Endothelial cell of umbilical vein (primary cell): ENCODE measurements at regions not wholly inside any gene's neighbourhood (a gene's known extent, or its start where the extent isn't known, plus 50 kb on each side); places are given as distances from the start of the nearest gene placed in this dataset.

ENCODE experiments used
- BruUV-seq: library from RNA; stranded (reverse); fragments of 400-500 nt; replicated peaks from 2 replicates; lab custom pipeline; 2021; lab: Mats Ljungman, UMichigan
- CTCF ChIA-PET: fragments of 300-600, 350-600 bp; sonication (Branson Sonifier 250); formaldehyde crosslinking; loops from one replicate; lab custom pipeline; 2021; ENCODE audit warnings: antibody characterized with exemption, inconsistent platforms; lab: Charles Lee
- POLR2A ChIA-PET: fragments of 300-600, 350-600 bp; sonication (Branson Sonifier 250); formaldehyde crosslinking; loops from one replicate; lab custom pipeline; 2021; ENCODE audit warnings: antibody characterized with exemption, inconsistent platforms; lab: Charles Lee
- DNase-seq: peaks from one replicate; pipeline ENCODE4 v3.0.0-alpha.2; 2011; ENCODE audit warnings: low read depth, low spot score
- FAIRE-seq: peaks from 2 replicates; lab custom pipeline; 2011; peaks lifted over from hg19 to GRCh38; lab: Jason Lieb, UNC
- H2AFZ ChIP-seq: 2 replicates; pipeline ENCODE4 v1.6.0; 2012; ENCODE audit warnings: low read depth, low read length, control low read depth, inconsistent platforms
- H3K27ac ChIP-seq: 2 replicates; pipeline ENCODE4 v1.5.1; 2011; ENCODE audit warnings: low read depth, mild to moderate bottlenecking, control low read depth, low read length, moderate library complexity; ENCODE audit not compliant: insufficient read depth
- H3K27me3 ChIP-seq, 2 experiments: 2 replicates each; pipeline versions ENCODE4 v1.6.0 to v1.6.1; 2011; ENCODE audit warnings: low read length in 2 of 2, mixed read lengths in 1 of 2; ENCODE audit not compliant: control insufficient read depth in 2 of 2, insufficient read depth in 2 of 2
- H3K36me3 ChIP-seq, 2 experiments: 2 replicates in 1 of 2; 3 replicates in 1 of 2; pipeline ENCODE4 v1.5.1; 2011; ENCODE audit warnings: low read length in 2 of 2, mild to moderate bottlenecking in 1 of 2, moderate library complexity in 1 of 2; ENCODE audit not compliant: control insufficient read depth in 2 of 2, insufficient read depth in 2 of 2; ENCODE audit errors: extremely low read depth in 1 of 2
- H3K4me1 ChIP-seq: 3 replicates; pipeline ENCODE4 v1.5.1; 2011; ENCODE audit warnings: mild to moderate bottlenecking, low read length; ENCODE audit not compliant: control insufficient read depth, insufficient read depth; ENCODE audit errors: extremely low read depth
- H3K4me2 ChIP-seq: 2 replicates; pipeline ENCODE4 v1.6.1; 2011; ENCODE audit warnings: low read length, control low read depth, mixed read lengths; ENCODE audit not compliant: insufficient read depth
- H3K4me3 ChIP-seq, 3 experiments: fragments of 200-600 bp in 1 of 3; sonication (generic), shearing (Covaris generic) in 1 of 3; replicated peaks in 1 of 3; 2 replicates each; pipeline ENCODE4 v1.5.1; 2011 to 2016; ENCODE audit warnings: control low read depth in 3 of 3, low read length in 3 of 3, mild to moderate bottlenecking in 2 of 3, inconsistent platforms in 1 of 3, low read depth in 1 of 3, moderate library complexity in 1 of 3; ENCODE audit not compliant: insufficient read depth in 1 of 3
- H3K79me2 ChIP-seq: 2 replicates; pipeline ENCODE4 v1.6.0; 2012; ENCODE audit warnings: low read length, inconsistent platforms; ENCODE audit not compliant: control insufficient read depth, insufficient read depth
- H3K9ac ChIP-seq: replicated peaks from 2 replicates; pipeline ENCODE3; 2011; ENCODE audit warnings: low read length, control low read depth; ENCODE audit not compliant: insufficient read depth; ENCODE audit errors: extremely low read depth
- H3K9me1 ChIP-seq: replicated peaks from 3 replicates; pipeline ENCODE4 v1.6.0; 2011; ENCODE audit warnings: mild to moderate bottlenecking, low read length; ENCODE audit not compliant: control insufficient read depth, insufficient read depth; ENCODE audit errors: extremely low read depth
- H3K9me3 ChIP-seq: replicated peaks from 2 replicates; pipeline ENCODE4 v1.5.1; 2012; ENCODE audit warnings: low read length, inconsistent platforms; ENCODE audit not compliant: control insufficient read depth, insufficient read depth
- H4K20me1 ChIP-seq: replicated peaks from 2 replicates; pipeline ENCODE3; 2011; ENCODE audit warnings: mild to moderate bottlenecking, low read length; ENCODE audit not compliant: control insufficient read depth, insufficient read depth; ENCODE audit errors: extremely low read depth
- EZH2 ChIP-seq: IDR thresholded peaks from 2 replicates; pipeline ENCODE4 v1.6.1; 2012; ENCODE audit warnings: borderline replicate concordance, low read depth, mild to moderate bottlenecking, moderate library complexity, low read length, inconsistent platforms; ENCODE audit not compliant: severe bottlenecking
- FOS ChIP-seq: IDR thresholded peaks from 2 replicates; pipeline ENCODE4 v1.6.1; 2011; ENCODE audit warnings: mild to moderate bottlenecking, low read length, moderate library complexity, borderline replicate concordance; ENCODE audit not compliant: insufficient read depth
- GATA2 ChIP-seq: IDR thresholded peaks from 2 replicates; pipeline ENCODE4 v1.7.0; 2011; ENCODE audit warnings: low read depth, mild to moderate bottlenecking, moderate library complexity, mixed read lengths, low read length; ENCODE audit not compliant: insufficient read length, insufficient read depth
- JUN ChIP-seq: IDR thresholded peaks from 2 replicates; pipeline ENCODE4 v1.6.1; 2011; ENCODE audit warnings: borderline replicate concordance, low read depth; ENCODE audit not compliant: insufficient read length, insufficient read depth
- MYC ChIP-seq: IDR thresholded peaks from one replicate; pipeline ENCODE4 v1.6.1; 2011; ENCODE audit warnings: mild to moderate bottlenecking, low read depth, low read length
- POLR2A ChIP-seq: IDR thresholded peaks from 2 replicates; pipeline ENCODE4 v1.6.1; 2012; ENCODE audit warnings: low read depth, mild to moderate bottlenecking, control low read depth, low read length
- POLR2AphosphoS5 ChIP-seq: IDR thresholded peaks from 2 replicates; pipeline ENCODE4 v1.6.1; 2012; ENCODE audit warnings: low read depth, mild to moderate bottlenecking, control low read depth, low read length, moderate library complexity; ENCODE audit not compliant: insufficient read depth
- dilution Hi-C: fragments of 300-500 bp; cut with MboI; formaldehyde crosslinking; loops from one replicate; pipeline ENCODE4 v1.15.0; 2019; ENCODE audit warnings: low sequenced_read_pairs; ENCODE audit not compliant: extremely low pct_ligation_motif_present
- intact Hi-C: fragments of 100-400 bp; cut with micrococcal nuclease; formaldehyde crosslinking; loops from one replicate; pipeline ENCODE4 v1.10.0; 2022
- TF ChIP-seq, protein P1 (sequence below): IDR thresholded peaks from 2 replicates; pipeline ENCODE4 v1.6.1; 2011; ENCODE audit not compliant: insufficient read depth, insufficient read length
- TF ChIP-seq, protein P2 (sequence below), 2 donors: IDR thresholded peaks; 1 replicate in 1 of 2; 2 replicates in 1 of 2; pipeline ENCODE4 v1.5.1; 2011; ENCODE audit warnings: low read length in 2 of 2, mild to moderate bottlenecking in 2 of 2, moderate library complexity in 2 of 2, control low read depth in 1 of 2, inconsistent platforms in 1 of 2, low read depth in 1 of 2; ENCODE audit not compliant: insufficient read depth in 1 of 2; ENCODE audit errors: extremely low read depth in 1 of 2

DNA sequence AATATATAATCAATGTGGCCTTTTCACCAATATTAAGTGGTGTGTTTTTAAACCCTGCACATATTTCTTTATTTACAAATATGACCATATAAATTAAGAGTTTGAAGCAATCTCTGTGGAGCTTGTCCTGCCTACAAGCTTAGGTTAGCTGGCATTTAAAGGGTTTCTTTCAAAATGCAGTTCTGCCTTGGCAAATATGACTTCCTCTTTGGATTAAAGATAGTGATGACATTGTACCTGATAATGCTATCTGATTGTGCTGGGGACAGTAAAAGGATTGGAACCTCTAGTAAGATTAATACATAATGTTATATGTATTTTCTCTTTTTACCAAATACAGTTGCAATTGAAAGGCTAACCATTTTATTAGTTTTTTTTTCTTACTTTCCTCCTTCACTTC, 249.1 kb downstream of the OTOL1 start:
- TF ChIP-seq JUN (no peak), GATA2 (no peak), POLR2A (no peak), POLR2AphosphoS5 (no peak)
- TF ChIP-seq, protein P1, sequence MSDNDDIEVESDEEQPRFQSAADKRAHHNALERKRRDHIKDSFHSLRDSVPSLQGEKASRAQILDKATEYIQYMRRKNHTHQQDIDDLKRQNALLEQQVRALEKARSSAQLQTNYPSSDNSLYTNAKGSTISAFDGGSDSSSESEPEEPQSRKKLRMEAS: no peak
- Histone ChIP-seq H3K27me3 (no peaks in the 10 kb centered on the region), H3K36me3 (no peaks in the 10 kb centered on the region), H2AFZ (no peak overlapping the region), H3K9me3 (no peaks in the 10 kb centered on the region), H3K9ac (no peak overlapping the region), H3K4me1 (no peaks in the 10 kb centered on the region), H3K27ac (no peak overlapping the region), H3K4me3 (no peak overlapping the region), H3K9me1 (no peaks in the 10 kb centered on the region), H3K4me2 (no peak overlapping the region), H4K20me1 (no peaks in the 10 kb centered on the region), H3K79me2 (no peaks in the 10 kb centered on the region)
- intact Hi-C loops (no loop called here), dilution Hi-C loops (no loop called here)
- DNase-seq (no peak), FAIRE-seq (no peak)
- ChIA-PET CTCF (no interaction called here), POLR2A (no interaction called here)
- no TSS peak for BruUV-seq

DNA sequence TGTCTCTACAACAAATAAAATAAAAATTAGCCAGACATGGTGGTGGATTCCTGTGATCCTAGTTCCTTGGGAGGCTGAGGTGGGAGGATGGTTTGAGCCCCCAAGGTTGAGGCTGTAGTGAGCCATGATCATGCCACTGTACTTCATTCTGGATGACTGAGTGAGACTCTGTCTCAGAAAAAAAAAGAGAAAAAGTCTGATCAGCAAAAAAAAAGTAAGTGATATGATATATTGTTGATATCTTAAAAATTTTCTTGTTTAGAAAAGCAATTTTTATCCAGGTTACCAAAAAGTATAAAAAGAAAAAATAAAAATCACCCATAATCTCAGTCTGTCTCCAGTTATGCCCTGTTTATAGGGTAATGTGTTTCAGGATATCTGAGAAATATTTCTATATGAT, 251.4 kb downstream of the OTOL1 start:
- Histone ChIP-seq H4K20me1 (no peaks in the 10 kb centered on the region), H2AFZ (no peak overlapping the region), H3K36me3 (no peaks in the 10 kb centered on the region), H3K27ac (no peak overlapping the region), H3K4me1 (no peaks in the 10 kb centered on the region), H3K9me1 (no peaks in the 10 kb centered on the region), H3K9me3 (no peaks in the 10 kb centered on the region), H3K4me3 (no peak overlapping the region), H3K4me2 (no peak overlapping the region), H3K27me3 (no peaks in the 10 kb centered on the region), H3K79me2 (no peaks in the 10 kb centered on the region), H3K9ac (no peak overlapping the region)
- TF ChIP-seq, protein P2, sequence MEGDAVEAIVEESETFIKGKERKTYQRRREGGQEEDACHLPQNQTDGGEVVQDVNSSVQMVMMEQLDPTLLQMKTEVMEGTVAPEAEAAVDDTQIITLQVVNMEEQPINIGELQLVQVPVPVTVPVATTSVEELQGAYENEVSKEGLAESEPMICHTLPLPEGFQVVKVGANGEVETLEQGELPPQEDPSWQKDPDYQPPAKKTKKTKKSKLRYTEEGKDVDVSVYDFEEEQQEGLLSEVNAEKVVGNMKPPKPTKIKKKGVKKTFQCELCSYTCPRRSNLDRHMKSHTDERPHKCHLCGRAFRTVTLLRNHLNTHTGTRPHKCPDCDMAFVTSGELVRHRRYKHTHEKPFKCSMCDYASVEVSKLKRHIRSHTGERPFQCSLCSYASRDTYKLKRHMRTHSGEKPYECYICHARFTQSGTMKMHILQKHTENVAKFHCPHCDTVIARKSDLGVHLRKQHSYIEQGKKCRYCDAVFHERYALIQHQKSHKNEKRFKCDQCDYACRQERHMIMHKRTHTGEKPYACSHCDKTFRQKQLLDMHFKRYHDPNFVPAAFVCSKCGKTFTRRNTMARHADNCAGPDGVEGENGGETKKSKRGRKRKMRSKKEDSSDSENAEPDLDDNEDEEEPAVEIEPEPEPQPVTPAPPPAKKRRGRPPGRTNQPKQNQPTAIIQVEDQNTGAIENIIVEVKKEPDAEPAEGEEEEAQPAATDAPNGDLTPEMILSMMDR (IDR thresholded peaks at IDR 0.05; ENCODE audit: extremely low read depth in 1 of 2, insufficient read depth in 1 of 2, low read depth in 1 of 2, low read length in 2 of 2): no peak
- TF ChIP-seq, protein P1: no peak
- no peak for TF ChIP-seq POLR2A
- no peak for TF ChIP-seq MYC
- TF ChIP-seq FOS: no peak
- no peak for TF ChIP-seq POLR2AphosphoS5
- TF ChIP-seq EZH2: no peak
- no peak for TF ChIP-seq JUN
- TF ChIP-seq GATA2: no peak
- ChIA-PET CTCF (no interaction called here), POLR2A (no interaction called here)
- DNase-seq (no peak), FAIRE-seq (no peak)
- intact Hi-C loops: no loop called here
- no TSS peak for BruUV-seq
- dilution Hi-C loops: no loop called here
